Loucy (cell line): ENCODE measurements at regions not wholly inside any gene's neighbourhood (a gene's known extent, or its start where the extent isn't known, plus 50 kb on each side); places are given as distances from the start of the nearest gene placed in this dataset.

Experiments used
- H2AFZ ChIP-seq: fragments of 200-600 bp; sonication (generic); 2 replicates; pipeline ENCODE4 v1.6.0; 2016; ENCODE audit warnings: antibody characterized with exemption, mild to moderate bottlenecking, low read length, moderate library complexity
- H3F3A ChIP-seq: fragments of 200-600 bp; 2 replicates; pipeline ENCODE4 v1.6.0; 2016; ENCODE audit warnings: antibody characterized with exemption, low read depth, mild to moderate bottlenecking
- H3K27me3 ChIP-seq: fragments of 200-600 bp; sonication (generic); 2 replicates; pipeline ENCODE4 v1.6.1; 2014; ENCODE audit warnings: low read length, mild to moderate bottlenecking; ENCODE audit not compliant: insufficient read depth, poor library complexity, severe bottlenecking
- H3K36me3 ChIP-seq: fragments of 200-600 bp; sonication (generic); 2 replicates; pipeline ENCODE4 v1.6.1; 2016; ENCODE audit warnings: low read length; ENCODE audit not compliant: insufficient read depth
- H3K4me1 ChIP-seq: fragments of 200-600 bp; sonication (generic); 2 replicates; pipeline ENCODE4 v1.5.1; 2014; ENCODE audit warnings: low read length, mild to moderate bottlenecking; ENCODE audit not compliant: insufficient read depth, poor library complexity, severe bottlenecking
- H3K4me2 ChIP-seq: fragments of 200-600 bp; sonication (generic); 2 replicates; pipeline ENCODE4 v1.6.0; 2014; ENCODE audit warnings: antibody characterized with exemption, low read length, low read depth, mild to moderate bottlenecking; ENCODE audit not compliant: poor library complexity, severe bottlenecking
- H3K4me3 ChIP-seq: fragments of 200-600 bp; sonication (generic); 2 replicates; pipeline ENCODE4 v1.5.1; 2014; ENCODE audit warnings: low read length, mild to moderate bottlenecking, mixed read lengths; ENCODE audit not compliant: poor library complexity, severe bottlenecking
- H3K79me2 ChIP-seq: fragments of 200-600 bp; sonication (generic); 2 replicates; pipeline ENCODE4 v1.6.1; 2014; ENCODE audit warnings: low read length; ENCODE audit not compliant: insufficient read depth
- H3K9ac ChIP-seq: fragments of 200-600 bp; sonication (generic); 2 replicates; pipeline ENCODE4 v1.6.0; 2014; ENCODE audit warnings: mild to moderate bottlenecking, low read depth, low read length, moderate library complexity; ENCODE audit not compliant: poor library complexity, severe bottlenecking
- H3K9me2 ChIP-seq: fragments of 200-600 bp; sonication (generic); replicated peaks from 2 replicates; pipeline ENCODE4 v1.6.1; 2016; ENCODE audit warnings: low read depth, low read length, mixed read lengths
- H3K9me3 ChIP-seq: fragments of 200-600 bp; sonication (generic); 2 replicates; pipeline ENCODE4 v1.6.1; 2014; ENCODE audit warnings: mild to moderate bottlenecking, antibody characterized with exemption, low read length, low read depth; ENCODE audit not compliant: insufficient read depth
- H4K20me1 ChIP-seq: fragments of 200-600 bp; sonication (generic); 2 replicates; pipeline ENCODE4 v1.6.0; 2014; ENCODE audit warnings: antibody characterized with exemption, low read length, mild to moderate bottlenecking; ENCODE audit not compliant: insufficient read depth, poor library complexity, severe bottlenecking
- EZH2phosphoT487 ChIP-seq: fragments of 200-600 bp; IDR thresholded peaks from 2 replicates; pipeline ENCODE4 v1.6.1; 2018; ENCODE audit warnings: antibody characterized with exemption, mild to moderate bottlenecking, moderate library complexity, borderline replicate concordance
- TF ChIP-seq, protein P1 (sequence below): fragments of 200-600 bp; sonication (generic); conservative IDR thresholded peaks from 2 replicates; pipeline ENCODE4 v1.5.1; 2014; ENCODE audit warnings: mild to moderate bottlenecking, antibody characterized with exemption, low read length

- H4K20me1 ChIP-seq: no peaks in the 10 kb centered on the region
- H3K79me2 ChIP-seq: no peaks in the 10 kb centered on the region
- H3K4me1 ChIP-seq: no peaks in the 10 kb centered on the region
- no peak overlapping the region for H3K9ac ChIP-seq
- no peak overlapping the region for H3K4me3 ChIP-seq
- no peaks in the 10 kb centered on the region for H3K9me3 ChIP-seq
- TF ChIP-seq EZH2phosphoT487: no peak
- TF ChIP-seq, protein P1, sequence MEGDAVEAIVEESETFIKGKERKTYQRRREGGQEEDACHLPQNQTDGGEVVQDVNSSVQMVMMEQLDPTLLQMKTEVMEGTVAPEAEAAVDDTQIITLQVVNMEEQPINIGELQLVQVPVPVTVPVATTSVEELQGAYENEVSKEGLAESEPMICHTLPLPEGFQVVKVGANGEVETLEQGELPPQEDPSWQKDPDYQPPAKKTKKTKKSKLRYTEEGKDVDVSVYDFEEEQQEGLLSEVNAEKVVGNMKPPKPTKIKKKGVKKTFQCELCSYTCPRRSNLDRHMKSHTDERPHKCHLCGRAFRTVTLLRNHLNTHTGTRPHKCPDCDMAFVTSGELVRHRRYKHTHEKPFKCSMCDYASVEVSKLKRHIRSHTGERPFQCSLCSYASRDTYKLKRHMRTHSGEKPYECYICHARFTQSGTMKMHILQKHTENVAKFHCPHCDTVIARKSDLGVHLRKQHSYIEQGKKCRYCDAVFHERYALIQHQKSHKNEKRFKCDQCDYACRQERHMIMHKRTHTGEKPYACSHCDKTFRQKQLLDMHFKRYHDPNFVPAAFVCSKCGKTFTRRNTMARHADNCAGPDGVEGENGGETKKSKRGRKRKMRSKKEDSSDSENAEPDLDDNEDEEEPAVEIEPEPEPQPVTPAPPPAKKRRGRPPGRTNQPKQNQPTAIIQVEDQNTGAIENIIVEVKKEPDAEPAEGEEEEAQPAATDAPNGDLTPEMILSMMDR: no peak
- H3F3A ChIP-seq: no peaks in the 10 kb centered on the region
- no peaks in the 10 kb centered on the region for H3K9me2 ChIP-seq
- no peaks in the 10 kb centered on the region for H3K27me3 ChIP-seq
- no peak overlapping the region for H2AFZ ChIP-seq
- no peaks in the 10 kb centered on the region for H3K36me3 ChIP-seq
- no peak overlapping the region for H3K4me2 ChIP-seq
Observed at GRCh38 chr14:84708865-84709264, 821.1 kb upstream of the FLRT2 start.

DNA sequence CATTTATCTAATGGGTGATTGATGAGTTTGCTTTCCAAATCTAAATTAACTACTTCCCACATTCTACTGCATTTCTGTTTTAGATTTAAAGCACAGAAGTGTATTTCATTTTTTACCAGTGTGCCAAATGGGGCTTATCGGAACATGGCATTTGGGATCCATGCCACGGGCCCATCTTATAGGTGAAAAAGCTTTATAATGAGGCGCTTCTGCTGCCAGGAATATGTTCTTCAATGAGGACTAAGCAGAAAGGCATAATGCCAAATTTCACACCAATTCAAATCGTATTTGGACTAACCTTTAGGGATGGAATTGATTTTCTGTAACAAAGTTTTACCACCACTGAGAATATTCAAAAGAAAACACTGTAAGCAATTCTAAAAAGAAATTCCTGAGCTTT, 803.5 kb upstream of the FLRT2 start:
- no peaks in the 10 kb centered on the region for H3F3A ChIP-seq
- no peak for TF ChIP-seq EZH2phosphoT487
- TF ChIP-seq, protein P1: no peak
- H3K4me3 ChIP-seq: no peak overlapping the region
- H3K36me3 ChIP-seq: no peaks in the 10 kb centered on the region
- no peaks in the 10 kb centered on the region for H4K20me1 ChIP-seq
- H3K4me2 ChIP-seq: no peak overlapping the region
- H2AFZ ChIP-seq: no peak overlapping the region
- H3K4me1 ChIP-seq: no peaks in the 10 kb centered on the region
- no peaks in the 10 kb centered on the region for H3K9me2 ChIP-seq
- H3K9ac ChIP-seq: no peak overlapping the region
- H3K79me2 ChIP-seq: no peaks in the 10 kb centered on the region
- H3K9me3 ChIP-seq: no peaks in the 10 kb centered on the region
- no peaks in the 10 kb centered on the region for H3K27me3 ChIP-seq

DNA sequence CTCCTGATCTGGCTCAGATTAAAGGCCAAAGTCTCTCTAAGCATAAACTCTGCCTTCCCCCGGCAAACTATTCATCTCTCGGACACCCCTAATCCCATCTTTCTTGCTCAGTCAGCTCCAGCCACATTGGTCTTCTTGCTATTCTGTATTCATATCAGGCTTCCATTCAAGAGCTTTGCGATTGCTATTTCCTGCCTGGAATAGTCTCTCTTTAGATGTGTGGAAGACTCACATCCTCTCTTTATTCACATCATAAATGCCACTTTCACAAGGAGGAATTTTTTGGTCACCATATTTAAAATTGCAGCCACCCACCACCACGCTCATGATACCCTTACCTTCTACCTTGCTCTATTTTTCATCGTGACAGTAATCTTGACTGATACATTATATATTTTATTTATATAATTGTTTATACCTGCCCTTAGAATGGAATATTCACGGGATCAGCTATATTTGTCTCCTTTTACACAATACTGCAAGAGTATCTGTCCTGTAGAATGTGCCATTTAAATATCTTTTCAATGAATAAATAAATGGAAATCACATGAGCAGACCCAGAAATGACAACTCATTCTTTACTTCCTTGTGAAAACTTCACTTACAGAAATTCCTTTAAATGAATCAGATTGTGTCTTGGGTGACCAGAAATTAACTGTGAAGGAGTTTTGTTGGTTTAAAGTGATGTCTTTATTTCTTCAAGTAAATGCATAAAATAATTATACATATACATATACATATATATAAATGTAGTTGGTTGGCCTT, 780.6 kb upstream of the FLRT2 start:
- Histone ChIP-seq H3K4me1 (no peaks in the 10 kb centered on the region), H3K9me2 (no peaks in the 10 kb centered on the region), H3K4me3 (no peak overlapping the region), H2AFZ (no peak overlapping the region), H3K27me3 (no peaks in the 10 kb centered on the region), H3K4me2 (no peak overlapping the region), H3K79me2 (no peaks in the 10 kb centered on the region), H3K9me3 (no peaks in the 10 kb centered on the region), H3K36me3 (no peaks in the 10 kb centered on the region), H3F3A (no peaks in the 10 kb centered on the region), H4K20me1 (no peaks in the 10 kb centered on the region), H3K9ac (no peak overlapping the region)
- TF ChIP-seq, protein P1: no peak
- TF ChIP-seq EZH2phosphoT487: no peak
